DMS 273 treated with DMSO at 0.1 percent for 48 hours (cell line): ENCODE measurements at regions not wholly inside any gene's neighbourhood (a gene's known extent, or its start where the extent isn't known, plus 50 kb on each side); places are given as distances from the start of the nearest gene placed in this dataset.

Source experiments
- DNase-seq: peaks from one replicate; lab custom pipeline; 2025; lab: John Stamatoyannopoulos, UW

GRCh38 chr13:34116651-34117050, 298.7 kb downstream of the RFC3 start:
- no peak for DNase-seq

- no peak for DNase-seq
These were observed 306.8 kb downstream of the RFC3 start for GRCh38 chr13:34124666-34125306.

- no peak for DNase-seq
These were observed 309.6 kb downstream of the RFC3 start for GRCh38 chr13:34127523-34127922.

DNA sequence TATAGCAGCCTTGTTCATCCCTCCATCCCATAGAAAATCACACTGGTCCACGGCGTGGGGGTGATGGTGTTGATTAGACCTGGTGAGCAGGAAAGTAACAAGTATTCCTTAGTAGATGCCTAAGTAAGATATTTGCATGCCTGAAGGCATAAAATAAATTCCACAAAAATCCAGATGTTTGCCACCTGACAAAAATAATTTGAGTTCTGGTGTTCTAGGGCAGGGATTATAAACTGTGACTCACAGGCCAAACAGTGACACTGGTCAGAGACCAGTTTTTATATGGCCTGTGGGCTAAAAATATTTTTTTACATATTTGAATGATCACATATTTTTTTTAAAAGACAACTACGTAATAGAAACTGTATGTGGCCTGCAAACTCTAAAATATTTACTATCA, 310.7 kb downstream of the RFC3 start:
- DNase-seq = no peak

- DNase-seq = no peak
These were observed 311.5 kb downstream of the RFC3 start for GRCh38 chr13:34129436-34129835.

DNA sequence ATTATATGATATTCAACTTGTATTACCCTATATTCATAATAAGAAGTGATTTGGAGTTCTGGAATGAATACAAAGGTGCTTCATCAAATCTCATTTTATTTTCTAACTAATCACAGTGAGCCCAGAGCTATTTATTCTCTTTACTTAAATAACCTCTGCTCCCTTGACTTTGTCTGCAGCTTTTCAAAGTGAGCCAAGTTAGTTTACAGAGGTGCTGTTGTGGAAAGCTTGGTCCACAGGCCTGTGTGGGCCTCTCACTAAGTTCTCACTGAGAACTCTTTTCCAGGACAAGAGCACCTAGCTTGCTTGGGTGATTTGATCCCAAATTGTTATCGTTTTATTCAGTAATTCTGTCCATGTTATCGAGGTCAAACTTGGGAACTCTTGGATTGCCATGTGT, 319.3 kb downstream of the RFC3 start:
- DNase-seq = no peak

- DNase-seq = no peak
These were observed 321.8 kb downstream of the RFC3 start for GRCh38 chr13:34139660-34140227.

DNA sequence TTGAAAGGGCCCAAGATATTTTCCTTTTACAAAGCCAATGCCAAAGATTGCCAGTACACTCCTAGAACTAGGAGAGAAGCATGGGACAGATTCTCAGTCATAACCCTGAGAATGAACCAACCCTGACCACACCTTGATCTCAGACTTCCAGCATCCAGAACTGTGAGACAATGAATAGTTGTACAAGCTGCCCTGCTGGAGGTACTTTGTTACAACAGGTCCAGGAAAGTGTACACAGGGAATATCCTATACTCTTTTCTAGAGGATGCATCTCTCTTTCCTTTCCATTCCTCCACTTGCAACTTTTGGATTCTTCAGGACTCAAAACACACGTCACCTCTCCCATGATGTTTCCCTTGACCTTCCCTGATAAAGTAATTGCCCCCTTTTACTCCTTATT, 325.7 kb downstream of the RFC3 start:
- no peak for DNase-seq

- no peak for DNase-seq
These were observed 326.2 kb downstream of the RFC3 start for GRCh38 chr13:34144142-34144541.

DNA sequence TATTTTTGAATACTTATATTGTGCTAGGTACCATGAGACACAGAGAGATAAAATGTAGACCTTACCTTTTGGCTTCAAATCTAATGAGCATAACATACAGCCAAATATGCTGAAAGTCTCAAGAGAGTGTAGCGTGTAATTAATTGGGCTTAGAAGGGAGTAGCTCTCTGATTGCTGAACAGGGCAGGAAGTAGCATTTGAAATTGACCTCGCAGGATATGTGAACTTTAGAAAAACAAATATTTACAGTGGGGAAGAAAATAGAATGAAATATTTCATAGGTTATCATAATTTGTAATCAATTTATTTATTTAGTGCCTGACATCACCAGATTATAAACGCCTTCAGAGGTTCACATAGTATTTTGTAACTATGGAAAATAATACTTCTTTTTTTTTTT, 327.1 kb downstream of the RFC3 start:
- DNase-seq = no peak

GRCh38 chr13:34148359-34148758, 330.4 kb downstream of the RFC3 start:
- DNase-seq = no peak

- no peak for DNase-seq
These were observed 333.9 kb downstream of the RFC3 start for GRCh38 chr13:34151885-34152284.

- no peak for DNase-seq
These were observed 334.5 kb downstream of the RFC3 start for GRCh38 chr13:34152409-34152808.

DNA sequence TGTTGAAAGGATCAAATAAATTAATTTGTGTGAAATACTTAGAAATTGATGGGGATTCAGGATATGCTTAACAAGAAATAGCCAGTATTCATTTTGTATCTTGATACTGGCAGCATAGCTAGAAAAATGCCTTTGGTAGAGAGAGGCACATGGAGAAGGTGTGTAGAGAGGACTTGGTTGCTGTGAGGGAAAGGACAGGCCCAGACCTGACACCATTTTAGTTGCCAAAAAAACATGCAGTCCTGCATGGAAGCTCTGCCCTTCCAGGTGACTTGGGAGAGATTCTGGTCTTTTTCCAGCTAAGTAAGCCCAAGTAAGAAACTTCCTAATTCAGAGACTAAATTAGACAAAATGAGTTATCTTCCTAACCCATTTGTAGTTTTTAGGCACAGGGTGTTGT, 335.0 kb downstream of the RFC3 start:
- DNase-seq = no peak

DNA sequence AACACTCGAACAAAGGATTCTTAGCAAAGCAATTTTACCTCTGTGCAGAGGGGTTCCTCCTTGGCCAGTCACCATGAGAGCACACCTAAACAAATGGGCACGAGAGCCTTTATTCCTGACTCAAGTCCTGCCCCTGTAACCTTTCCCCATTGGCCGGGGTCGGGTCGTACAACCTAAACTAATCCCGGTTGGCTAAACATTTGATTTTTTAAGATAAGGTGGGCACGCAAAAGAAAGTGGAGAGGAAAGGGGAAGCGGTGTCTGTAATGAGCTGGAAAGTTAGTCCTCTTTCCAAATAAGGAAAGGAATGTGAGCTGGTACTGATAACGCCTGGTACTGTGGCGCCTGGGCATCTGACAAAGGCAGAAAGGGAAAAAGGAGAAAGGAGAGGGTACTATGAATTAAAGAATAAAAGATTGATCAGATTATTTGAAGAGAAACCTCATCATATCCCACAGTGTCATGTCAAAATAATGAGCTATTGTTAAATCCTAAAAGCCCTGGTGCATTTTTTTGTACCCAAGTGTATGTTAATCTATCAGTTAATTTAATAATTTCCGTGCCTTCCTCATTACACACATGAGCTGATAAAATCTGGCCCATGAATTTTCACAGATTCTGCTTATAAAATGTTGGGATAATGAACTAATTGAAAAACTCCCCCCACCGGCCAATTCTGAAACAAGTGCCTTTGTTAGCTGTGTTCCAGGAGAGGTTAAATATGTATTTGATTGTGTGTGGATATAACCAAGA, 335.7 kb downstream of the RFC3 start:
- no peak for DNase-seq

GRCh38 chr13:34155931-34156607, 338.1 kb downstream of the RFC3 start:
- DNase-seq = no peak

- peak; percentile 62 for DNase-seq
These were observed 339.0 kb downstream of the RFC3 start for GRCh38 chr13:34156841-34157365.

- DNase-seq = no peak
These were observed 342.0 kb downstream of the RFC3 start for GRCh38 chr13:34159946-34160345.

- DNase-seq = no peak
These were observed 344.1 kb downstream of the RFC3 start for GRCh38 chr13:34161931-34162543.

DNA sequence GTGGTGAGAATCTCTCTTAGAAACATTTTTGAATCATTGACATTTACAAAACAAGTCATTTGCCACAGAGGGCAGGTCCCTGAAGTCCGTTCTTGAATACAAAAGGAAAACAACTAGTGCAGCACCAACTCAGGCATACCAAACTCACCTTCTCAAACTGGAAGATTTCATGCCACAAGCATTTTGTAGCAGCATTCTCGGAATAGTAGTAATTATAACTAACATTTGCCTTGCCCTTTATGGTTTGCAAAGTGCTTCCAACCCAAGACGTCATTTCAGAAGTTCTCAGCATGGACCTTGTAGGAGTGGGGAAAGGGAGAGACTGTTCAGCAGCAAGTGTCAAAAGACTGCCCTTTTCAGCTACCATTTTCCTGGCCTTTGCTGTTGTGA, 344.6 kb downstream of the RFC3 start:
- no peak for DNase-seq

DNA sequence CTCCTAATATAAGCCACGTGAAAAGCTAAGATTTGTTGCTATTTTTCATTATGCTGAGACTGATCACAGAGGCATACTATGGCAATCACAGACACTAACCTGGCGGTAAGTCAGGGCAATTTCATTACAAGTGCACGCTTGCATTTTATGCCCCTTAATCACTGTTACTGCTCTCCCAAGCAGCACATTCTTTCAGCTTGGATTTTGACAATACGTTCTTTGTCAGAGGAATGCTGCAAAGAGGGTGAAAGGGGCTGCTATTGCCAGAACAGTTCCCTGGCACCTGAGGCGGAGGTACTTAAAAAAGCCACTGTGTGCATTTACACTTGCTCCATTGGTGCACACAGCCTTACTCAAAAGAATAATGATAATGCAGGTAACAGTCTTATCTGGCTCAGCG, 346.6 kb downstream of the RFC3 start:
- DNase-seq = no peak

DNA sequence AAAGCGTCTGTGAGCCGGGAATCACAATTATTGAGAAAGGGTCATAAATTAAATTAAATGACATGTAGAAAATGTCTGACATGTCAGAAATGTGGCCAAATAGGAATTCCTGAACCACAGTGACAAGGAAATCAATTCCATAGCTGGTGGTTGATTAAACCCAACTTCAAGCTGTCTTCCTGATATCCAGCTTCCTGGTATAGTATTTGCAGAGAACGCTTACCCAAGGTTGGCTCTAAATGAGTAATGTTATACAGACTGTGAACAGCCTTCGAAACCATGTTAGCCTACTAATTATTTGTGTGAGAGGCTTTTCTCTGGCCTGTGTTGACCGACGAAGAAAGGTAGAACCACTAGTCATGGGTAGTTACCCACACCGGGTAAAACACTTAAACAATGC, 347.2 kb downstream of the RFC3 start:
- no peak for DNase-seq
